HEK293T (cell line): ENCODE measurements at regions not wholly inside any gene's neighbourhood (a gene's known extent, or its start where the extent isn't known, plus 50 kb on each side); places are given as distances from the start of the nearest gene placed in this dataset.

Experiments
- BHLHE40 ChIP-seq: fragments of 450-650 bp; IDR thresholded peaks from 2 replicates; pipeline ENCODE4 v1.6.1; 2016; ENCODE audit warnings: mild to moderate bottlenecking, moderate library complexity, borderline replicate concordance
- ELF4 ChIP-seq: fragments of 450-650 bp; IDR thresholded peaks from 2 replicates; pipeline ENCODE4 v1.6.1; 2017; ENCODE audit warnings: antibody characterized with exemption
- FOXK2 ChIP-seq: fragments of 450-650 bp; IDR thresholded peaks from 2 replicates; pipeline ENCODE4 v1.6.1; 2016; ENCODE audit warnings: mild to moderate bottlenecking
- FOXM1 ChIP-seq: fragments of 450-650 bp; IDR thresholded peaks from 2 replicates; pipeline ENCODE4 v1.6.1; 2017; ENCODE audit warnings: mild to moderate bottlenecking, borderline replicate concordance
- L3MBTL2 ChIP-seq: fragments of 450-650 bp; conservative IDR thresholded peaks from 2 replicates; pipeline ENCODE4 v1.6.1; 2016; ENCODE audit warnings: mild to moderate bottlenecking
- NFRKB ChIP-seq: fragments of 450-650 bp; IDR thresholded peaks from 2 replicates; pipeline ENCODE4 v1.6.1; 2016; ENCODE audit warnings: mild to moderate bottlenecking, moderate library complexity
- SP1 ChIP-seq: fragments of 450-650 bp; IDR thresholded peaks from 2 replicates; pipeline ENCODE4 v1.6.1; 2017

GRCh38 chr1:50350421-50350820 is 72.8 kb downstream of the DMRTA2 start:
- TF ChIP-seq NFRKB (no peak), SP1 (no peak), ELF4 (no peak), BHLHE40 (no peak), FOXM1 (no peak), FOXK2 (no peak), L3MBTL2 (no peak)
